Loucy (cell line): ENCODE measurements at regions not wholly inside any gene's neighbourhood (a gene's known extent, or its start where the extent isn't known, plus 50 kb on each side); places are given as distances from the start of the nearest gene placed in this dataset.

Experiments used
- H2AFZ ChIP-seq: fragments of 200-600 bp; sonication (generic); 2 replicates; pipeline ENCODE4 v1.6.0; 2016; ENCODE audit warnings: antibody characterized with exemption, mild to moderate bottlenecking, low read length, moderate library complexity
- H3F3A ChIP-seq: fragments of 200-600 bp; 2 replicates; pipeline ENCODE4 v1.6.0; 2016; ENCODE audit warnings: antibody characterized with exemption, low read depth, mild to moderate bottlenecking
- H3K27me3 ChIP-seq: fragments of 200-600 bp; sonication (generic); 2 replicates; pipeline ENCODE4 v1.6.1; 2014; ENCODE audit warnings: low read length, mild to moderate bottlenecking; ENCODE audit not compliant: insufficient read depth, poor library complexity, severe bottlenecking
- H3K36me3 ChIP-seq: fragments of 200-600 bp; sonication (generic); 2 replicates; pipeline ENCODE4 v1.6.1; 2016; ENCODE audit warnings: low read length; ENCODE audit not compliant: insufficient read depth
- H3K4me1 ChIP-seq: fragments of 200-600 bp; sonication (generic); 2 replicates; pipeline ENCODE4 v1.5.1; 2014; ENCODE audit warnings: low read length, mild to moderate bottlenecking; ENCODE audit not compliant: insufficient read depth, poor library complexity, severe bottlenecking
- H3K4me2 ChIP-seq: fragments of 200-600 bp; sonication (generic); 2 replicates; pipeline ENCODE4 v1.6.0; 2014; ENCODE audit warnings: antibody characterized with exemption, low read length, low read depth, mild to moderate bottlenecking; ENCODE audit not compliant: poor library complexity, severe bottlenecking
- H3K4me3 ChIP-seq: fragments of 200-600 bp; sonication (generic); 2 replicates; pipeline ENCODE4 v1.5.1; 2014; ENCODE audit warnings: low read length, mild to moderate bottlenecking, mixed read lengths; ENCODE audit not compliant: poor library complexity, severe bottlenecking
- H3K79me2 ChIP-seq: fragments of 200-600 bp; sonication (generic); 2 replicates; pipeline ENCODE4 v1.6.1; 2014; ENCODE audit warnings: low read length; ENCODE audit not compliant: insufficient read depth
- H3K9ac ChIP-seq: fragments of 200-600 bp; sonication (generic); 2 replicates; pipeline ENCODE4 v1.6.0; 2014; ENCODE audit warnings: mild to moderate bottlenecking, low read depth, low read length, moderate library complexity; ENCODE audit not compliant: poor library complexity, severe bottlenecking
- H3K9me2 ChIP-seq: fragments of 200-600 bp; sonication (generic); replicated peaks from 2 replicates; pipeline ENCODE4 v1.6.1; 2016; ENCODE audit warnings: low read depth, low read length, mixed read lengths
- H3K9me3 ChIP-seq: fragments of 200-600 bp; sonication (generic); 2 replicates; pipeline ENCODE4 v1.6.1; 2014; ENCODE audit warnings: mild to moderate bottlenecking, antibody characterized with exemption, low read length, low read depth; ENCODE audit not compliant: insufficient read depth
- H4K20me1 ChIP-seq: fragments of 200-600 bp; sonication (generic); 2 replicates; pipeline ENCODE4 v1.6.0; 2014; ENCODE audit warnings: antibody characterized with exemption, low read length, mild to moderate bottlenecking; ENCODE audit not compliant: insufficient read depth, poor library complexity, severe bottlenecking
- EZH2phosphoT487 ChIP-seq: fragments of 200-600 bp; IDR thresholded peaks from 2 replicates; pipeline ENCODE4 v1.6.1; 2018; ENCODE audit warnings: antibody characterized with exemption, mild to moderate bottlenecking, moderate library complexity, borderline replicate concordance
- TF ChIP-seq, protein P1 (sequence below): fragments of 200-600 bp; sonication (generic); conservative IDR thresholded peaks from 2 replicates; pipeline ENCODE4 v1.5.1; 2014; ENCODE audit warnings: mild to moderate bottlenecking, antibody characterized with exemption, low read length

DNA sequence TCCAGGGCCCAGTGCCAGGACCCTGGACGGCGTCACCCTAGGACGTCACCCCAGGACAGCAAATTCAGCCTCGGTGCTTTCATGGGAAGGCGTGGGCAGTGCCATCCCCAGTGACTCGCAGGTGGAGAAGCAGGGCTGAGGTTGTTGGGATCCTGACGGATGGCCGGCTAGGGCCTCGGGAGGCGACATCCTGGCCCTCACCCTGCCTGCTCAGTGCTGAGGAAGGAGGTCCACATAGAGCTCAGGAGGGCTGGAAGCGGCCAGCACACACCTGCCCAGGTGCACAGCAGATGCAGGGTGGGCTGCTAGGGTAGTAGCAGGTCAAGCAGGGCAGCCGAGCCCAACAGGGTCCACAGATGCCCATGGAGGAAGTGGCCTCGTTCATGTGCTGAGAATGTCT lies 482.0 kb upstream of the SALL3 start:
- no peaks in the 10 kb centered on the region for H3K36me3 ChIP-seq
- no peak overlapping the region for H3K4me2 ChIP-seq
- H3F3A ChIP-seq: no peaks in the 10 kb centered on the region
- no peaks in the 10 kb centered on the region for H3K9me2 ChIP-seq
- no peak overlapping the region for H3K4me3 ChIP-seq
- no peaks in the 10 kb centered on the region for H3K4me1 ChIP-seq
- no peak overlapping the region for H2AFZ ChIP-seq
- no peaks in the 10 kb centered on the region for H3K27me3 ChIP-seq
- no peak overlapping the region for H3K9ac ChIP-seq
- no peaks in the 10 kb centered on the region for H4K20me1 ChIP-seq
- no peaks in the 10 kb centered on the region for H3K79me2 ChIP-seq
- H3K9me3 ChIP-seq: peaks cover 9% of the 10 kb centered on the region; the same call in 1 of the 2 replicates
- TF ChIP-seq EZH2phosphoT487: no peak
- TF ChIP-seq, protein P1, sequence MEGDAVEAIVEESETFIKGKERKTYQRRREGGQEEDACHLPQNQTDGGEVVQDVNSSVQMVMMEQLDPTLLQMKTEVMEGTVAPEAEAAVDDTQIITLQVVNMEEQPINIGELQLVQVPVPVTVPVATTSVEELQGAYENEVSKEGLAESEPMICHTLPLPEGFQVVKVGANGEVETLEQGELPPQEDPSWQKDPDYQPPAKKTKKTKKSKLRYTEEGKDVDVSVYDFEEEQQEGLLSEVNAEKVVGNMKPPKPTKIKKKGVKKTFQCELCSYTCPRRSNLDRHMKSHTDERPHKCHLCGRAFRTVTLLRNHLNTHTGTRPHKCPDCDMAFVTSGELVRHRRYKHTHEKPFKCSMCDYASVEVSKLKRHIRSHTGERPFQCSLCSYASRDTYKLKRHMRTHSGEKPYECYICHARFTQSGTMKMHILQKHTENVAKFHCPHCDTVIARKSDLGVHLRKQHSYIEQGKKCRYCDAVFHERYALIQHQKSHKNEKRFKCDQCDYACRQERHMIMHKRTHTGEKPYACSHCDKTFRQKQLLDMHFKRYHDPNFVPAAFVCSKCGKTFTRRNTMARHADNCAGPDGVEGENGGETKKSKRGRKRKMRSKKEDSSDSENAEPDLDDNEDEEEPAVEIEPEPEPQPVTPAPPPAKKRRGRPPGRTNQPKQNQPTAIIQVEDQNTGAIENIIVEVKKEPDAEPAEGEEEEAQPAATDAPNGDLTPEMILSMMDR: no peak

DNA sequence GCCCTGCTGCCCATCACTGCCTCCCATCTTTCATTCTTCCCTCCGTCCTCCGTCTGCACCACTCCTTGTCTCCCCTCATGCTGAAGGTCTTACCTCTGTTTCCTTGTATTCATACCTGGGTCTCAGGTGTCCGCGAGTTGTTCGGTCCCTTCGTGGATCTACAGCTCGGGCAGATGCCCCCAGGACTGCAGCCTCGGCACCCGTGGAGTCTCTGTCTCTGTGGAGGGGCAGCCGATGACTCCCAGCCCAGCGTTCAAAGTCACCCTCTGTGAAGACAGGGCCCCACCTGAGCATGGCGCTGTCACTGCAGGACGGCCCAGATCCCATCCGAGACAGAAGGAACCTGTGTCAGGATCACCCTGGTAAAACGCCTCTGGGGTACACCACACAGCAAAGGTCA lies 480.0 kb upstream of the SALL3 start:
- H3K9me3 ChIP-seq: peaks cover 9% of the 10 kb centered on the region; the same call in 1 of the 2 replicates
- H3K4me3 ChIP-seq: no peak overlapping the region
- no peaks in the 10 kb centered on the region for H3F3A ChIP-seq
- H3K36me3 ChIP-seq: no peaks in the 10 kb centered on the region
- no peaks in the 10 kb centered on the region for H3K4me1 ChIP-seq
- H3K9me2 ChIP-seq: no peaks in the 10 kb centered on the region
- no peaks in the 10 kb centered on the region for H3K79me2 ChIP-seq
- no peak overlapping the region for H3K9ac ChIP-seq
- H3K27me3 ChIP-seq: no peaks in the 10 kb centered on the region
- TF ChIP-seq, protein P1: no peak
- TF ChIP-seq EZH2phosphoT487: no peak
- H3K4me2 ChIP-seq: no peak overlapping the region
- no peak overlapping the region for H2AFZ ChIP-seq
- H4K20me1 ChIP-seq: no peaks in the 10 kb centered on the region

DNA sequence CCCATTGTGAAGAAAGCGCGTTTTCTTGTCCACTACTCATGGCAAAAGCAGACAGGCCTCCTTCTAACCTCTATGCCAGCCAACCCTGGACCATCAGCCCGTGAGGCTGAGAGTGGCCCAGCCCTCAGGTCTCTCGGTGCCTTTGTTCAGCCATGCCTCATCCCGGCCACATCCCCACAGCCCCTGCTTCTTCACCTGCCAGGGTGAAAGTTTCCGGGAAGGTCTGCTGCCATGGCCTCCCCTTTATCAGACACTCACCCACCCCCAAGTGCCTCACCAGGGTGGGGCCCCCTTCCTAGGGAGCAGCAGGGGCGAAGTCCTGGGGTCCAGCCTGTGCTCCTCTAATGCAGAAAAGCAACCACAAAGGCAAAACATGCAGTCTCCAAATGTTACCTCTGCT lies 478.4 kb upstream of the SALL3 start:
- H2AFZ ChIP-seq: no peak overlapping the region
- TF ChIP-seq, protein P1: no peak
- no peak for TF ChIP-seq EZH2phosphoT487
- no peaks in the 10 kb centered on the region for H3K36me3 ChIP-seq
- H3K9me3 ChIP-seq: peaks cover 9% of the 10 kb centered on the region; the same call in 1 of the 2 replicates
- H3K79me2 ChIP-seq: no peaks in the 10 kb centered on the region
- H3K4me1 ChIP-seq: no peaks in the 10 kb centered on the region
- no peaks in the 10 kb centered on the region for H3K9me2 ChIP-seq
- no peak overlapping the region for H3K4me3 ChIP-seq
- no peaks in the 10 kb centered on the region for H3F3A ChIP-seq
- no peak overlapping the region for H3K4me2 ChIP-seq
- H3K9ac ChIP-seq: no peak overlapping the region
- H3K27me3 ChIP-seq: no peaks in the 10 kb centered on the region
- no peaks in the 10 kb centered on the region for H4K20me1 ChIP-seq
